HG02885 (cell line): ENCODE measurements at regions not wholly inside any gene's neighbourhood (a gene's known extent, or its start where the extent isn't known, plus 50 kb on each side); places are given as distances from the start of the nearest gene placed in this dataset.

Experiments used
- ATAC-seq: cut with Tn5 transposase; IDR thresholded peaks from one replicate; pipeline ENCODE4 v1.9.1; 2021; ENCODE audit warnings: mild to moderate bottlenecking; ENCODE audit not compliant: unreplicated experiment, poor library complexity

DNA sequence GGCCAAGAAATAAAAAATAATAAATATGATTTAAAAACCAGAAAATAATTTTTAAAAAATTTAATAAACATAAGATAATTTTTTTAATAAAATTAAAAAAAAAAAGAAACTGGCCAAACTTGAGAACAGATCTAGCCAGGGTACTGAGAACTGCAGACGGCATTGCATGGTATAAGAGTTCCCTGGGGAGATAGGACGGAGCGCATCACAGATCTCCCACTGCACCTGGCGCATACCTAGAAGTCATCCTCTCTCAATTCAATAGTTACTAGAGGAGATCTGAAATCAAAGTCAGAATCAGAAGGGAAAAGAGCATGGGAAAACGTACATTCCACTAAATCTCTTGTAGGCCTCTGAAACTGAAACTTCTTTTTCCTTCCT lies 58.9 kb upstream of the BCL2L14 start:
- ATAC-seq = peak; percentile 17

DNA sequence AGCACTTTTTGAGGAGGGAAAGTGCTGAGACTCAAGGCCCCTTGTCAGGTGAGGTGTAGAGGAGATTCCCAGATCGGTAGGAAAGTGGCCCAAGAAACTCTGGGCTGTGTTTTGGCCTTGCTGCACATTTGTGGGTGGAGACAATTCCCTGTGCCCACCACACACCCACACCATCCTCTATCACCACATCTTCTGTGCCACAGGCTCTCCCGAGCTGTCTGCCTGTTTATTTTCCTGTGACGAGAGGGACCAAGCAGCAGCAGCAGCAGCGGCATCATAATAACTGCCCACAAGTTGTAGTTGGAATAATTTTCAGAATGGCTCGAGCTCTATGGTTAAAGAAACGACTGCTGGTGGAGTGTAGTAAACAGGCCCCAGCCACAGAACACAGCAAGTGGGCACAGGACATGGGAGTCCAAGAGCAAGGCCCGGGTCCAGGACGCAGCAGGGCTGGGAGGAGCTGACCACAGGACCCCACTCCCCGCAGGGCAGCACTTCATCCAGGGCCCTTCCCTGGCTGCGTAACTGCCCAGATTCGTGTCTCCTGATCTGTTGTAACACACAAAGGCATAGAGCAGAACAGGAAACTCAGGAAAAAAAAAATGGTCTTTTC lies 55.6 kb upstream of the BCL2L14 start:
- ATAC-seq = no peak

DNA sequence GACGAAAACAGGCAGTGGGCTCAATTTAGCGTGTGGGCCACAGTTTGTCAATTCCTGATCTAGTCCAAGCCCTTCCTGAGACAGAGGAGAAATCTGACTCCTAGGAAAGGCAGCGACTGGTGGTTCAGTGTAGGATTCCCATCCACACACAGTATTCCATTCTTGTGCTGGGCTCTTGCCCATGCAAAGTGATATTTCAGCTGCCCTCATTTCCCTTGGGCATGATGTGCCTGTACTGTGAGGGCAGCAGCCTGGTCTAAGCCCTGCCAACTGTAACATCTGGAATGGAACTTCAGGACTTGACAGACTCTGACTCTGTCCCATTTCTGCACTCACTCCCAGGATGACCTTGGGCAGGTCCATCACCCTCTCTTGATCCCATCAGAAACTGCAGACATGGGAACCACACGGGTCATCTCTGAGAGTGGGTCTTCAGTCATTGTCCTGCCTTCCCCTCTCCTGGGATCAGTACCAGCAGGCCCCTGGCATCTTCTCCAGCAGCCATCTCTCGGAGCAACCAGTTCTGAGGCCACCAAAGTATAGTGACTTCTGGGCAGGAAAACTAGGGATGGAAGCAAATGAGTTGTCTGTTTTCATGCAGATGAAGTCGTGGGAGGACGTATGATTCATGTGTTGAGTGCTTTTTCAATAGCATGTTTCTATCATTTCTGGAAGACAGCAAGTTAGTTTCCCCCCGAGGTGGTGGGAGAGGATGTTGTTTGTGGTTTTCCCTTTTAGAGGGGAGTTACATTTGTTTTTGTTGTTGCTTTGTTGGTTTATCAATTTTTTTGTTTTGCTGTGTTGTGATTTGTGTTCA lies 54.2 kb upstream of the BCL2L14 start:
- ATAC-seq = no peak

GRCh38 chr12:12017135-12017581 lies 53.6 kb upstream of the BCL2L14 start:
- ATAC-seq = no peak

GRCh38 chr12:12017798-12018197 lies 52.9 kb upstream of the BCL2L14 start:
- ATAC-seq = no peak

DNA sequence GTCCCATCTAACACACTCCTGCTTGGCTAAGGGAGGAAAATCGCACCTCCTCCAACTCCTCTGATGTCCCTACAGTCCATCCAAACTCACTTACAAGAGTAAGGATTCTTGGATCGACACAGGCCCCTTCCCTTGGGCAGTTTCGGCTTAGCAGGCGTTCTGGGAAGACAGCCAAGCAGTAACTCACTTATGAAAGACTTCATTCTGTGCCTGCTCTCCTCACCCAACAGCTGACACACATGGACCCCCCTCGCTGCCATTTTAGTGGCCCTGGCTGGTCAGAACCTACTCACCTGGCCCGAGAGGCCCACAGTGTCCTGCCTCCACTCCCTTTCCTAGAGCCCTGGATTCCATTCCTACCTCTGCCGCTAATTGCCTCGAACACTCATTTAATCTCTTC lies 52.3 kb upstream of the BCL2L14 start:
- no peak for ATAC-seq

- ATAC-seq = no peak
These were observed 50.9 kb upstream of the BCL2L14 start for GRCh38 chr12:12019881-12020280.

- ATAC-seq = no peak
These were observed 50.0 kb upstream of the BCL2L14 start for GRCh38 chr12:12020762-12021161.
